Fibroblast of the conjunctiva (primary cell): ENCODE measurements at regions not wholly inside any gene's neighbourhood (a gene's known extent, or its start where the extent isn't known, plus 50 kb on each side); places are given as distances from the start of the nearest gene placed in this dataset.
"Not testable (repeated sequence)": the region's sequence is repeated elsewhere in the genome, so short reads cannot be mapped to it uniquely, and the experiment has no call there.

Experiments
- DNase-seq: peaks from one replicate; pipeline ENCODE4 v3.0.0-alpha.2; 2010; ENCODE audit warnings: low read depth

- peak; percentile 35 for DNase-seq
Measured at GRCh38 chr5:156201788-156202403, 125.1 kb upstream of the SGCD start.

- DNase-seq = no peak
Measured at GRCh38 chr5:156208271-156208670, 118.7 kb upstream of the SGCD start.

- no peak for DNase-seq
Measured at GRCh38 chr5:156218367-156219158, 108.4 kb upstream of the SGCD start.

GRCh38 chr5:156219483-156220005, 107.4 kb upstream of the SGCD start:
- no peak for DNase-seq

GRCh38 chr5:156221816-156222215, 105.1 kb upstream of the SGCD start:
- DNase-seq = no peak

GRCh38 chr5:156223547-156223946, 103.4 kb upstream of the SGCD start:
- DNase-seq = no peak

GRCh38 chr5:156226485-156226884, 100.5 kb upstream of the SGCD start:
- DNase-seq = not testable (repeated sequence)

- no peak for DNase-seq
Measured at GRCh38 chr5:156230887-156231286, 96.1 kb upstream of the SGCD start.

GRCh38 chr5:156232251-156232869, 94.6 kb upstream of the SGCD start:
- DNase-seq = no peak

GRCh38 chr5:156237361-156237760, 89.6 kb upstream of the SGCD start:
- DNase-seq = no peak

- no peak for DNase-seq
Measured at GRCh38 chr5:156239800-156240199, 87.2 kb upstream of the SGCD start.

- no peak for DNase-seq
Measured at GRCh38 chr5:156240414-156240813, 86.5 kb upstream of the SGCD start.

- DNase-seq = peak; percentile 6
Measured at GRCh38 chr5:156241266-156241665, 85.7 kb upstream of the SGCD start.

GRCh38 chr5:156245895-156246294, 81.1 kb upstream of the SGCD start:
- no peak for DNase-seq

- DNase-seq = no peak
Measured at GRCh38 chr5:156251076-156251475, 75.9 kb upstream of the SGCD start.

- DNase-seq = no peak
Measured at GRCh38 chr5:156253130-156253529, 73.8 kb upstream of the SGCD start.

- DNase-seq = no peak
Measured at GRCh38 chr5:156254196-156254595, 72.8 kb upstream of the SGCD start.

- no peak for DNase-seq
Measured at GRCh38 chr5:156256642-156257041, 70.3 kb upstream of the SGCD start.

- no peak for DNase-seq
Measured at GRCh38 chr5:156258934-156259333, 68.0 kb upstream of the SGCD start.

- no peak for DNase-seq
Measured at GRCh38 chr5:156259618-156260017, 67.3 kb upstream of the SGCD start.

GRCh38 chr5:156261275-156261939, 65.6 kb upstream of the SGCD start:
- no peak for DNase-seq

- no peak for DNase-seq
Measured at GRCh38 chr5:156271569-156271968, 55.4 kb upstream of the SGCD start.

- DNase-seq = no peak
Measured at GRCh38 chr5:156272139-156272538, 54.8 kb upstream of the SGCD start.
